ENCODE measurements at regions not wholly inside any gene's neighbourhood (a gene's known extent, or its start where the extent isn't known, plus 50 kb on each side); places are given as distances from the start of the nearest gene placed in this dataset.

GRCh38 chr5:31104775-31105174, 88.7 kb upstream of the CDH6 start:
- WGBS (ENCODE audit: low lambda C conversion rate) = 20% methylated on average over 4 of the region's 4 CpGs
- DNase-seq = no peak

More at GRCh38 chr5:31104775-31105174, 88.7 kb upstream of the CDH6 start:
- TF ChIP-seq PBX3 (IDR thresholded peaks at IDR 0.05) = no peak
- no peak for TF ChIP-seq RFX5 (IDR thresholded peaks at IDR 0.05; ENCODE audit: low read length)
- TF ChIP-seq USF1 (IDR thresholded peaks at IDR 0.05; ENCODE audit: borderline replicate concordance, low read depth) = no peak
- no peak for TF ChIP-seq JUND (IDR thresholded peaks at IDR 0.05)
- no peak for TF ChIP-seq RXRA (IDR thresholded peaks at IDR 0.05; ENCODE audit: borderline replicate concordance, low read depth)
- no peak for TF ChIP-seq MXI1 (IDR thresholded peaks at IDR 0.05; ENCODE audit: low read depth, low read length)
- TF ChIP-seq RAD21 (IDR thresholded peaks at IDR 0.05; ENCODE audit: low read length) = no peak
- no peak for TF ChIP-seq EP300 (IDR thresholded peaks at IDR 0.05; ENCODE audit: borderline replicate concordance in 1 of 2, low read depth in 1 of 2, low read length in 1 of 2)
- no peak for TF ChIP-seq EZH2phosphoT487 (IDR thresholded peaks at IDR 0.05; ENCODE audit: borderline replicate concordance, low read depth)
- no peak for TF ChIP-seq FOXM1 (IDR thresholded peaks at IDR 0.05; ENCODE audit: low read depth)
- no peak for TF ChIP-seq REST (IDR thresholded peaks at IDR 0.05; ENCODE audit: low read depth, low read length)
- no peak for TF ChIP-seq NRF1 (IDR thresholded peaks at IDR 0.05; ENCODE audit: low read depth, low read length)
- Histone ChIP-seq H2AFZ (ENCODE audit: low read depth) (no peak overlapping the region), H3K36me3 (replicated peaks in 1 of 2; ENCODE audit: control insufficient read depth in 1 of 2, insufficient read depth in 2 of 2, low read length in 1 of 2) (no peaks in the 10 kb centered on the region), H3K27me3 (ENCODE audit: insufficient read depth) (no peaks in the 10 kb centered on the region; the same call in 1 of the 2 replicates), H3K9me3 (no peaks in the 10 kb centered on the region), H3K4me3 (ENCODE audit: low read depth in 2 of 2, low read length in 1 of 2) (no peak overlapping the region), H3K9me2 (no peaks in the 10 kb centered on the region), H3K4me2 (no peak overlapping the region), H3K27ac (ENCODE audit: low read depth in 2 of 2, low read length in 1 of 2) (no peak overlapping the region), H4K20me1 (ENCODE audit: insufficient read depth) (no peaks in the 10 kb centered on the region), H3F3A (replicated peaks; ENCODE audit: insufficient read depth) (no peaks in the 10 kb centered on the region), H3K4me1 (ENCODE audit: control insufficient read depth in 1 of 2, insufficient read depth in 2 of 2, low read depth in 1 of 2, low read length in 1 of 2) (no peaks in the 10 kb centered on the region; a peak in 1 of 4 replicates), H3K79me2 (ENCODE audit: insufficient read depth) (no peaks in the 10 kb centered on the region), H3K9ac (no peak overlapping the region)
- ChIA-PET POLR2A (no interaction called here), CTCF (no interaction called here)

Data from SK-N-SH (cell line).